Mucosa of stomach (tissue), 1 donor: ENCODE measurements at regions not wholly inside any gene's neighbourhood (a gene's known extent, or its start where the extent isn't known, plus 50 kb on each side); places are given as distances from the start of the nearest gene placed in this dataset.

ENCODE experiments used
- H3K27me3 ChIP-seq: one replicate; pipeline ENCODE4 v1.7.0; 2013; ENCODE audit warnings: mild to moderate bottlenecking, low read length; ENCODE audit not compliant: control insufficient read depth, insufficient read depth
- H3K36me3 ChIP-seq: one replicate; pipeline ENCODE4 v1.7.0; 2013; ENCODE audit warnings: low read length; ENCODE audit not compliant: control insufficient read depth, insufficient read depth
- H3K4me1 ChIP-seq: one replicate; pipeline ENCODE4 v1.7.0; 2013; ENCODE audit warnings: mild to moderate bottlenecking, low read length; ENCODE audit not compliant: control insufficient read depth, insufficient read depth
- H3K4me3 ChIP-seq: one replicate; pipeline ENCODE4 v1.7.0; 2013; ENCODE audit warnings: low read length
- H3K9ac ChIP-seq: one replicate; pipeline ENCODE4 v1.7.0; 2013; ENCODE audit warnings: mild to moderate bottlenecking, low read length, moderate library complexity
- H3K9me3 ChIP-seq: one replicate; pipeline ENCODE4 v1.7.0; 2013; ENCODE audit warnings: mild to moderate bottlenecking, low read length, moderate library complexity; ENCODE audit not compliant: control insufficient read depth
- donor health status: Pancreatic carcinoma.

DNA sequence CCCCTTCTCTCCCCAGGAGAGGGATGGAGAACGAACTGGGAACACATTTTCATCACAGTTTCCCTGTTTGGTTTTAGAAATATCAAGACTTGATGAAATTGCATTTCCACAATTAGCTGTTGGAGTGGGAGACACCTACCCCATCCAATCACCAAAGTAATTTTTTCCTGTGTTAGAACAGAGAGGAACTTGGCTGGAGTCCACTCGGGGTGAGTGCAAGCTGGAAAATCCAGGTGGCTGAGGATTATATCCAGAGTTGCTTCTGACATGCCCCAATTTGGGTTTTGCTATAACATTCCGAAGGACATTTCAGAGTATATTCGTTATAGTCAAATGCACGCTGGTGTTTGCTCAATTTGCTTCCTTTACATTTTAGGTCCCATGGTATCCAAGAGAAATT, 231.8 kb downstream of the C16orf95 start:
- H3K36me3 ChIP-seq: no peaks in the 10 kb centered on the region
- no peaks in the 10 kb centered on the region for H3K27me3 ChIP-seq
- H3K4me1 ChIP-seq: no peaks in the 10 kb centered on the region
- H3K4me3 ChIP-seq: no peak overlapping the region
- no peak overlapping the region for H3K9ac ChIP-seq
- no peaks in the 10 kb centered on the region for H3K9me3 ChIP-seq

DNA sequence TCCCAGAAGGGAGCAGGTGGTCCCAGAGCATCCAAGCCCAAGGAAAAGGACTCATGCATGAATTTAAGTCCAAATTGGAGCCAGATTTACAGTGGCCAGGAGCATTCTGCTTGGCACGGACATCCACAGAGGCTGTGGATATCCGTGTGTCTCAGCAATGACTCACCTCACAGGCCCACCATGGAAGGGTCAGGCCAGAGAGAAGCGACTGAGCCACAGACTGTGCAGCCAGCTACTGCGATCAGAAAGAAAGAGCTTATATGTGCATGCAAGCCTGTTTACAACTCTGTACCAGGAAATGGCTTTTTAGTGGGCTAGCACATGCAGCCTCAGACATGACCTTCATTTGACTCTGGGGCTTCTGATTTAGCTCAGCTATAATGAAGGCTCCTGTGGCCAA, 231.0 kb downstream of the C16orf95 start:
- H3K4me1 ChIP-seq: no peaks in the 10 kb centered on the region
- H3K4me3 ChIP-seq: no peak overlapping the region
- no peaks in the 10 kb centered on the region for H3K27me3 ChIP-seq
- H3K9ac ChIP-seq: no peak overlapping the region
- H3K36me3 ChIP-seq: no peaks in the 10 kb centered on the region
- no peaks in the 10 kb centered on the region for H3K9me3 ChIP-seq

- Histone ChIP-seq H3K4me1 (no peaks in the 10 kb centered on the region), H3K9ac (no peak overlapping the region), H3K27me3 (no peaks in the 10 kb centered on the region)
Observed at GRCh38 chr16:87086575-87086974, 230.6 kb downstream of the C16orf95 start.

GRCh38 chr16:87092958-87093357, 224.2 kb downstream of the C16orf95 start:
- Histone ChIP-seq H3K4me3 (no peak overlapping the region), H3K9me3 (no peaks in the 10 kb centered on the region), H3K9ac (no peak overlapping the region), H3K36me3 (no peaks in the 10 kb centered on the region), H3K27me3 (no peaks in the 10 kb centered on the region), H3K4me1 (no peaks in the 10 kb centered on the region)

More at GRCh38 chr16:87086575-87086974, 230.6 kb downstream of the C16orf95 start:
- Histone ChIP-seq H3K9me3 (no peaks in the 10 kb centered on the region), H3K4me3 (no peak overlapping the region), H3K36me3 (no peaks in the 10 kb centered on the region)

- no peak overlapping the region for H3K9ac ChIP-seq
- peaks cover 3% of the 10 kb centered on the region for H3K27me3 ChIP-seq
- no peaks in the 10 kb centered on the region for H3K4me1 ChIP-seq
- no peak overlapping the region for H3K4me3 ChIP-seq
- H3K9me3 ChIP-seq: no peaks in the 10 kb centered on the region
- H3K36me3 ChIP-seq: no peaks in the 10 kb centered on the region
Observed at GRCh38 chr16:87093804-87094555, 223.2 kb downstream of the C16orf95 start.

- H3K4me3 ChIP-seq: no peak overlapping the region
- H3K27me3 ChIP-seq: peaks cover 3% of the 10 kb centered on the region
- no peaks in the 10 kb centered on the region for H3K4me1 ChIP-seq
- H3K9me3 ChIP-seq: no peaks in the 10 kb centered on the region
- H3K9ac ChIP-seq: no peak overlapping the region
- no peaks in the 10 kb centered on the region for H3K36me3 ChIP-seq
Observed at GRCh38 chr16:87094556-87094865, 222.7 kb downstream of the C16orf95 start.

GRCh38 chr16:87095271-87095670, 221.9 kb downstream of the C16orf95 start:
- no peak overlapping the region for H3K4me3 ChIP-seq
- no peaks in the 10 kb centered on the region for H3K36me3 ChIP-seq
- no peaks in the 10 kb centered on the region for H3K9me3 ChIP-seq
- H3K9ac ChIP-seq: no peak overlapping the region
- H3K27me3 ChIP-seq: peaks cover 3% of the 10 kb centered on the region
- H3K4me1 ChIP-seq: no peaks in the 10 kb centered on the region

DNA sequence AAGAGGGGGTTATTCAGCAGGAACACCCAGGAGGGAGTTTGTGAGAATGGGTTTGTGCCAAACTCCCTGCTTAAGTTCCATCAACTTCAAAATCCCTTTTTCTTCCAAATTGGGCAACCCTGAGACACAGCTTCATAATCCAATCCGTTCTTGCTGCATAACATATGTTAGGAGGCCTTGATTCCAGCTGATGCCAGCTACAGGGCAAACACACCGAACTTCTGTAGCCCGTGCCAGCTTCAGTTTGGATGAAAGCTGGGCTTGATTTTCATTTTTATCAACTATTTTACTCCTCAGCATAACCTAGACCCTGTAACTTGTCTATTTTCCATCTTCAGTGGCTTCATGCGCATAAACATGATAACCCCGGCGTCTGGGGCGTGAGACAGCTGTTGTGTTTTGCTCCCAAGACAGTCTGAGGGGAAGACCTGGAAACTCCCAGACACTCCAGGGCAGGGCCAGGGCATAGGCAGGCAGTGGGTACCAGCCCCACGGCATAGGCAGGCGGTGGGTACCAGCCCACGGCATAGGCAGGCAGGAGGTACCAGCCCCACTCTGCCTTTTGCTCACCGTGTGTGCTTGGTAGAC, 220.4 kb downstream of the C16orf95 start:
- Histone ChIP-seq H3K4me3 (no peak overlapping the region), H3K36me3 (no peaks in the 10 kb centered on the region), H3K4me1 (no peaks in the 10 kb centered on the region), H3K9me3 (no peaks in the 10 kb centered on the region), H3K27me3 (peaks cover 3% of the 10 kb centered on the region), H3K9ac (no peak overlapping the region)

DNA sequence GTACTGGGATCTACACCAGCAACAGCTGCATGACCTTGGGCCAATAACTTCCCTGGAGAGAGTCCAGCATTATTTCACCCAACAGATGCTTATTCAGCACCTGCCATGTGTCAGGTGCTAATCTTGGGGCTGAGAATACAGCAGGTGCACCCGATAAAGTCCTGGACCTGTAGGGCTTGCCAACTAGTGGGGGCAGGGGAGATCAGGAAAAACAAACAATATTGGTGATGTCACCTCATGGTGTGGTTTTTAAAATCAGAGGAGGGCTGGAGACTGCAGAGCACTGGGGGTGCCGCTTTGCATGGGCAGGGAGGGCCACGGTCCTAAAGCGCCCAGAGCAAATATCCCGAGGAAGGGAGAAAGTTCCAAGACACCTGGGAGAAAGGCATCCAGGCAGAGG, 218.8 kb downstream of the C16orf95 start:
- H3K27me3 ChIP-seq: peaks cover 3% of the 10 kb centered on the region
- H3K4me3 ChIP-seq: no peak overlapping the region
- no peaks in the 10 kb centered on the region for H3K4me1 ChIP-seq
- no peak overlapping the region for H3K9ac ChIP-seq
- no peaks in the 10 kb centered on the region for H3K36me3 ChIP-seq
- H3K9me3 ChIP-seq: no peaks in the 10 kb centered on the region

GRCh38 chr16:87098976-87099720, 218.0 kb downstream of the C16orf95 start:
- peaks cover 3% of the 10 kb centered on the region for H3K27me3 ChIP-seq
- H3K4me3 ChIP-seq: no peak overlapping the region
- no peaks in the 10 kb centered on the region for H3K4me1 ChIP-seq
- no peak overlapping the region for H3K9ac ChIP-seq
- no peaks in the 10 kb centered on the region for H3K36me3 ChIP-seq
- no peaks in the 10 kb centered on the region for H3K9me3 ChIP-seq

- Histone ChIP-seq H3K36me3 (no peaks in the 10 kb centered on the region), H3K4me1 (no peaks in the 10 kb centered on the region), H3K27me3 (peaks cover 3% of the 10 kb centered on the region)
Observed at GRCh38 chr16:87100306-87101058, 216.7 kb downstream of the C16orf95 start.

GRCh38 chr16:87101903-87102302, 215.3 kb downstream of the C16orf95 start:
- Histone ChIP-seq H3K4me1 (no peaks in the 10 kb centered on the region), H3K36me3 (no peaks in the 10 kb centered on the region), H3K9ac (no peak overlapping the region), H3K27me3 (peaks cover 3% of the 10 kb centered on the region), H3K4me3 (no peak overlapping the region), H3K9me3 (no peaks in the 10 kb centered on the region)

More at GRCh38 chr16:87100306-87101058, 216.7 kb downstream of the C16orf95 start:
- Histone ChIP-seq H3K9ac (no peak overlapping the region), H3K4me3 (no peak overlapping the region), H3K9me3 (no peaks in the 10 kb centered on the region)
